ENCODE measurements at regions not wholly inside any gene's neighbourhood (a gene's known extent, or its start where the extent isn't known, plus 50 kb on each side); places are given as distances from the start of the nearest gene placed in this dataset.

- TF ChIP-seq GATA3 (IDR thresholded peaks at IDR 0.05; ENCODE audit: low read depth, low read length) (no peak), GATA2 (IDR thresholded peaks at IDR 0.05; ENCODE audit: low read depth, low read length) (no peak)
Measured at GRCh38 chr20:19867940-19868371, 109.9 kb downstream of the RIN2 start.

All from SH-SY5Y (cell line).